Sigmoid colon (tissue), 4 donors: ENCODE measurements at regions not wholly inside any gene's neighbourhood (a gene's known extent, or its start where the extent isn't known, plus 50 kb on each side); places are given as distances from the start of the nearest gene placed in this dataset.

ENCODE experiments used
- POLR2A ChIP-seq, 2 donors: fragments of 450-650 bp; IDR thresholded peaks; one replicate each; pipeline ENCODE4 v1.6.1; 2016; ENCODE audit warnings: antibody characterized with exemption in 2 of 2, mild to moderate bottlenecking in 2 of 2, moderate library complexity in 2 of 2
- POLR2AphosphoS5 ChIP-seq, 4 donors: sonication (generic); formaldehyde crosslinking; IDR thresholded peaks; one replicate each; pipeline ENCODE4 v1.6.1; 2017; ENCODE audit warnings: antibody characterized with exemption in 4 of 4
- TF ChIP-seq, protein P1 (sequence below), 4 experiments: fragments of 450-650 bp in 3 of 4; fragments of 200-600 bp in 1 of 4; IDR thresholded peaks; one replicate each; pipeline ENCODE4 v1.5.1; 2016 to 2019; ENCODE audit warnings: antibody characterized with exemption in 4 of 4, mild to moderate bottlenecking in 3 of 4, moderate library complexity in 2 of 4

DNA sequence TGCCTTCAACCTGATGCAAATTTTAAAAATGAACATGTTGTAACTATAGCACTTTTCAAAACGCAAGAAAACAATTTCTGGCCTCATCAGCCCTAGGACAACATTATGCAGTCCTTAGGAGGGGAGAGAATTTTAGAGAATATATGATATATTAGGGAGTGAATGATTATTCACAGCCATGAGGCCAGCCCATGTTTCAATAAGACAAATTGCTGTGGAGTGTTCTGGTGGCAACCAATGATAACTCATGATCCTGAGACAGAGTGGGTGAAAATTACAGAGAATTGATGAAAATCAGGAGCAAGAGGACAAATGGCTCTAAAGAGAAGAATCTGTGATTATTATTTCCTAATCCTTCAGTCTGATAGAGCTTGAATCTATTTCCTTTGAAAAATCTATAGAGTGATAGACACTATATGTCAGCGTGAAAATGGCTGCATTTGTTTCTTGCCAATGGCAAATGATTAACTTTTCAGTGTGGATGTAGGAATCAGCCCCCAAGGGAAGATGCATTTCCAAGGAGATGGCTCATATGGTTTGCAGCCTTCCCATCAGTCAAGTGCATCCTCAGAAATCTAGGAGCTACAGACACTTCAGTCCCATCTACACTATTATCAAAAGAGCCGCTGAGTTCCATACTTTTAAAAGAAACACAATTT is 761.0 kb upstream of the ARRDC4 start:
- TF ChIP-seq, protein P1, sequence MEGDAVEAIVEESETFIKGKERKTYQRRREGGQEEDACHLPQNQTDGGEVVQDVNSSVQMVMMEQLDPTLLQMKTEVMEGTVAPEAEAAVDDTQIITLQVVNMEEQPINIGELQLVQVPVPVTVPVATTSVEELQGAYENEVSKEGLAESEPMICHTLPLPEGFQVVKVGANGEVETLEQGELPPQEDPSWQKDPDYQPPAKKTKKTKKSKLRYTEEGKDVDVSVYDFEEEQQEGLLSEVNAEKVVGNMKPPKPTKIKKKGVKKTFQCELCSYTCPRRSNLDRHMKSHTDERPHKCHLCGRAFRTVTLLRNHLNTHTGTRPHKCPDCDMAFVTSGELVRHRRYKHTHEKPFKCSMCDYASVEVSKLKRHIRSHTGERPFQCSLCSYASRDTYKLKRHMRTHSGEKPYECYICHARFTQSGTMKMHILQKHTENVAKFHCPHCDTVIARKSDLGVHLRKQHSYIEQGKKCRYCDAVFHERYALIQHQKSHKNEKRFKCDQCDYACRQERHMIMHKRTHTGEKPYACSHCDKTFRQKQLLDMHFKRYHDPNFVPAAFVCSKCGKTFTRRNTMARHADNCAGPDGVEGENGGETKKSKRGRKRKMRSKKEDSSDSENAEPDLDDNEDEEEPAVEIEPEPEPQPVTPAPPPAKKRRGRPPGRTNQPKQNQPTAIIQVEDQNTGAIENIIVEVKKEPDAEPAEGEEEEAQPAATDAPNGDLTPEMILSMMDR (IDR thresholded peaks at IDR 0.05): no peak
- TF ChIP-seq POLR2AphosphoS5 (IDR thresholded peaks at IDR 0.05): no peak
- TF ChIP-seq POLR2A (IDR thresholded peaks at IDR 0.05): no peak
